NCI-H146 treated with DMSO at 0.1 percent for 48 hours (cell line): ENCODE measurements at regions not wholly inside any gene's neighbourhood (a gene's known extent, or its start where the extent isn't known, plus 50 kb on each side); places are given as distances from the start of the nearest gene placed in this dataset.

Experiments used
- DNase-seq: peaks from one replicate; lab custom pipeline; 2025; ENCODE audit not compliant: unreplicated experiment; lab: John Stamatoyannopoulos, UW

- DNase-seq, result no peak
Measured at GRCh38 chr6:137434640-137435039, 59.6 kb downstream of the OLIG3 start.

- DNase-seq, result no peak
Measured at GRCh38 chr6:137432054-137432611, 62.1 kb downstream of the OLIG3 start.

GRCh38 chr6:137430954-137431353, 63.2 kb downstream of the OLIG3 start:
- no peak for DNase-seq

- no peak for DNase-seq
Measured at GRCh38 chr6:137427656-137428290, 66.4 kb downstream of the OLIG3 start.

GRCh38 chr6:137426007-137426689, 68.0 kb downstream of the OLIG3 start:
- no peak for DNase-seq

- no peak for DNase-seq
Measured at GRCh38 chr6:137424251-137424650, 69.9 kb downstream of the OLIG3 start.

GRCh38 chr6:137423451-137424168, 70.6 kb downstream of the OLIG3 start:
- DNase-seq, result no peak

- no peak for DNase-seq
Measured at GRCh38 chr6:137417396-137417795, 76.8 kb downstream of the OLIG3 start.

GRCh38 chr6:137416376-137417109, 77.7 kb downstream of the OLIG3 start:
- no peak for DNase-seq

GRCh38 chr6:137415834-137416190, 78.4 kb downstream of the OLIG3 start:
- DNase-seq, result no peak

- DNase-seq, result no peak
Measured at GRCh38 chr6:137415127-137415833, 78.9 kb downstream of the OLIG3 start.

GRCh38 chr6:137414599-137414998, 79.6 kb downstream of the OLIG3 start:
- no peak for DNase-seq

GRCh38 chr6:137413482-137413881, 80.7 kb downstream of the OLIG3 start:
- no peak for DNase-seq

- DNase-seq, result no peak
Measured at GRCh38 chr6:137412562-137412961, 81.6 kb downstream of the OLIG3 start.

- DNase-seq, result no peak
Measured at GRCh38 chr6:137409266-137409777, 84.9 kb downstream of the OLIG3 start.

GRCh38 chr6:137407816-137408215, 86.4 kb downstream of the OLIG3 start:
- no peak for DNase-seq

GRCh38 chr6:137405806-137406205, 88.4 kb downstream of the OLIG3 start:
- no peak for DNase-seq

- no peak for DNase-seq
Measured at GRCh38 chr6:137403855-137404254, 90.3 kb downstream of the OLIG3 start.

- no peak for DNase-seq
Measured at GRCh38 chr6:137403443-137403842, 90.8 kb downstream of the OLIG3 start.

GRCh38 chr6:137402143-137402680, 92.0 kb downstream of the OLIG3 start:
- no peak for DNase-seq
